ENCODE measurements at regions not wholly inside any gene's neighbourhood (a gene's known extent, or its start where the extent isn't known, plus 50 kb on each side); places are given as distances from the start of the nearest gene placed in this dataset.
"Not testable (repeated sequence)": the region's sequence is repeated elsewhere in the genome, so short reads cannot be mapped to it uniquely, and the experiment has no call there.

- DNase-seq: no peak
Measured at GRCh38 chr3:159669766-159670165, 318.9 kb upstream of the IL12A start.

DNA sequence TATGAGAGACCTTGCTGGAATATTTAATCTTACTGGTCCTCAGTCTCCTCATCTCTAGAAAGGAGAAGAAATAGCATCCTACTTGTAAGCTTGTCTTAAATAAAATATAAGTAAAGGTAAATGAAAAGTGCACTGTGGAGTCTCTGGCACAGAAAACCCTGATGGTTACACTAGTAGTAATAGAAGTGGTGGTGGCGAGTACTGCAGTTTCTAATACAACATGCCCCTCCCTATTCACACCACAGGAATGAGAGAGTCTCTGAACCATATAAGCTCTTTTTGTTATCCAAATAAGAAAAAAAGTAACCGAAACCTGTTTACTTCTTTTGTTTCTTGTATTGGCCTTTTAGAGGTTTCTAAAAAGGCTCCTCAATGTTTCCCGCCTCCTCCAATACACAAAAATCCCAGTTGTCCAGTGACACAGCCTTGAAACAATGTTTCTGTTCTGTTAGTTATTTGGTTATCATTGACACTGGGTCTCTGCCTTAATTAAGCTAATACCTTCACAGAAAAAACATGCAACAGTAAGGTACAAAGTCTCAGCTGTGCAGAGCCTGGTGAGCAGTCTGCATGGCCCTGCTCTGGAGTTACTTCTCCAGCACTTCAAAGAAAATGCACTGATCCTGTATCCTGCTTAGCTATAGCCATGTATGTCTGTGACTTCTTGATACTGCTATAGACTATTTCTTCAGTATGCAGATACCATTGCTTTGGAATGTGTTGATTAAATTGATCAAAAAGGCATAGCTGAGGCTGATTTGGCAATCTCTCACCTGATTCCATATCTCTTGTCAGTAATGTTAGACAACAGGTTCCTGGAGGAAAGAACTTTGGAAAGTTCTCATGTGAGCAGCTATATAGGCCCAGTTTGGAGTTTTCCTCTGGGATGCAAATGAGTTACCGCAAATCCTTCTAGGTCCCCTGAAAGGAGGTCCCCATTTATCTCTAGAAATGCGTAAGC, 315.6 kb upstream of the IL12A start:
- no peak for DNase-seq

- no peak for DNase-seq
Measured at GRCh38 chr3:159674583-159674982, 314.1 kb upstream of the IL12A start.

DNA sequence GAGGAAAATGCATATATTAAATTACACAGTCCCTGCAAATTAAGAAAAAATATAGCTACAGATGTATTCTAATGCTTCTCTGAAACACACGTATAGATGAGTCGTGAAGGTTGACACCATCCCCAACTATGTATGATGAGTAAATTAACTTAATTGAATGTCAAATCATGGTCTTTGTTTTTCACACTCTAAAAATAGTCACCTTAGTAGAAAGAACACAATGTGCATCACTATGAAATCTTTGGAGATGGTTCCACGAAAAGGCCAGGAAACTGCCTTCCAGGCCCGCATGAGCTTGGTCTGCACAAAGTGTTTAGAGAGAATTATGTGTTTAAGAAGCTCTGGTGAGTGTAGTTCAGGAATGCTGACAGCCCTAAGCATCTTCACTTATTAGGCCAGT, 313.4 kb upstream of the IL12A start:
- DNase-seq: no peak

DNA sequence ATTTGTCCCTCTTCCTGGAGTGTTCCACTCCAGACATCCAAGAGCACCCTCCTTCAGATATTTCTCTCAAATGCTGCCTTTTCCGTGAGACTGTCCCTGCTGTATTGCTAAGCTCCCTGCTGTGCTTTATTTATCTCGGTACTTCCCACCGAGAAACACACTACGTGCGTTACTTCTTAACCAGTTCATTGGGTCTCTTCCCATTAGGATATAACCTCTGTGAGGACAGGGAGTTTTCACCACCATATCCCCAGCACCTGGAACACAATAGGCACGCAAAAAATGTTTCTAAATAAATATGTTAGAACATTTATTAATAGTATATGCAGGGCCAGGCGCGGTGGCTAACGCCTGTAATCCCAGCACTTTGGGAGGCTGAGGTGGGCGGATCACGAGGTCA, 308.7 kb upstream of the IL12A start:
- no peak for DNase-seq

DNA sequence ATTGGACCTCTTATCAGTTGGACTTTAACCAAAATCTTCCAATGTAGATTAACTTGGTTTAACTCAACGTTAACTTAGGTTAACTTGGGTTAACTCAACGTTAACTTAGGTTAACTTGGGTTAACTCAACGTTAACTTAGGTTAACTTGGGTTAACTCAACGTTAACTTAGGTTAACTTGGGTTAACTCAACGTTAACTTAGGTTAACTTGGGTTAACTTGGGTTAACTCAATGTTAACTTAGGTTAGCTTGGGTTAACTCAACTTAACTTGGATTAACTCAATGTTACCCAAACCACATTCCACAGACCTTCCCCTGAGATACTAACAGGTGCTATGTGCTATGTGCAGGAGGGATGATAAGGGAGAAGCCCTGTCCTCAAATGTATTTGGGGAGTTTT, 306.9 kb upstream of the IL12A start:
- not testable (repeated sequence) for DNase-seq

DNA sequence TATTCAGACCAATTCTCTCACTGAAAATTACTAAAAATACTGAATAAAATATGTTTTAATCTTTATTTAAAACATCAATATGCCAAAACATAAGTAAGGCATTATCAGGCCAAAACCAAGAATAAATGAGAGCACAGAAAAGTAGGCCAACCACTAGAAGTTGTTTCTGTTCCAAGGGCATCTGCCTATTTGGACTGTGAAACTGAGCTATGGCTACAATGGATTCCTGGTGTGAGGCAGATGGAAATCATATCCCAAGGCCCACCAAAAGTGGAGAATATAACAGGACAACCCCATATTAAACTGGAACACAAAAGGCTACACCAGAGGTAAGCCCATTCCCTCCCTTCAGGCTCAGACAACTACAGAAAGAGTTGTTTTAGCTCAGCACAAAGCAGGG, 302.8 kb upstream of the IL12A start:
- DNase-seq: no peak

DNA sequence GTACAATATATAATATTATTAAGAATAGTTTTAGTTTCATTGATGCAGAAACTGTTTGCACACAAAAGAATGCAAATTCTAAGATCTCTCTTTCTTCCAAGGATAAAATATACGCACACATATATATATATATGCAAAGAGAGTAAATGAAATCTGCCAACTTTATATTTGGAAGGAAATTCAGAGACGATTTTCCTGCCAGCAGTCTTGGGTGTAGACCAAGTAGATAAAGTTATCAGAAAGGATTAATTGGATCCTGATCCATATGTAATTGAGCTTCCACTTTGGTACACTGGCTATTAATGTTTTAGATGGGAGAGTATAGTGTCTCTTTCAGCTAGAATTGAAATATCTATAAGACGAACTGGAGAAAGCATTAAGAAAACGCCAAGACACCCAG, 295.4 kb upstream of the IL12A start:
- no peak for DNase-seq

DNA sequence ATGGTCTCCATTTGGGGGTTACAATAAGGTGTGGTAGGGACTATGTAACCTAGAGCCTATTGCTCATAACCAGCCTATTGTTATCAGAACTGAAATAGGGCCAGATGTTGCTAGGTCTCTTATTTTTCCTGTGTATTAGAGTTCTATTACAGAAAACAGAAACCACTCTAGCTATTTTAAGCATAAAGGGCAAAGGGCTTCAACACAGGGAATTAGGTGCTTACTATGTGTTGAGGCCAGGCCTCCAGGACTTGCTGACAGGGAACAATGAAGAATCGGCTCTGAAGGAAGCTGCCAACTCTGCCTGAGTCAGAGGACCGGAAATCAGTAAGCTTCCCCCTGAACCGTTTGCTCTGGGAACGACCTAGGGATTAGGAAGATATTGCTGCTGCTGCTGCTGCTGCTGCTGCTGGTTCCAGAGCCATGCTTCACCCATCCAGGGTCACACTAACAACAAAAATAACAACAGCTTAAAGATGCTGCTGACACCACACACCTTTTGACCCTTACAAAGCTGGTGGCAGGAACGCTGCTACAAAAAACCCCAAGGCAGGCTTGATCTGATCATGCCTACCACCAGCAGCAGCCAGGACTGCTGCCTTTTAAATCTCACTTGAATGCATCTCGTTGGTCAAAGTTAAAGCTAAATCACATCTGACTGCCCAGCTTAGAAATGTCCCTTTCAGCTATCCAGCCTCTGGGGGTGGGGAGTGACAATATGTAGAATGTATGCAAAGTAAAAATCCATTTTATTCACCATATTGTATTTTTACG, 276.9 kb upstream of the IL12A start:
- DNase-seq: no peak

- no peak for DNase-seq
Measured at GRCh38 chr3:159721324-159721723, 267.3 kb upstream of the IL12A start.

DNA sequence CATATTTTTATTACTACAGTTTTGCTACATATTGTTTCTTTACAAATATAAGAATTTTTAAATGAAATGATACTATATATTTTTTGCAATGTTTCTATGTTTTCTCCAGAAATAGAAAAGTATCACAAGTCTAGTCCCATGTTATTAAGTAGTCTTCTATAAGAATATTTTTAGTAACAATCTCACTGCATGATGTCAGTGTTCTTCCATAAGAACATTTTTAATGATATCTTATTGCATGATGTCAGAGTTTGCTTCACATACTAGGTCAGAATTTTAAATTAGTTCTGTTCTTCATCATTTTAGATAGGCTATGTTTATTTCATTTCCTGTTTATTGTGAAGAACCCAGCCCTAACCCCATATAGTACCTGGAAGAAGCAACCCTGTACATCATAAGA, 265.3 kb upstream of the IL12A start:
- no peak for DNase-seq

DNA sequence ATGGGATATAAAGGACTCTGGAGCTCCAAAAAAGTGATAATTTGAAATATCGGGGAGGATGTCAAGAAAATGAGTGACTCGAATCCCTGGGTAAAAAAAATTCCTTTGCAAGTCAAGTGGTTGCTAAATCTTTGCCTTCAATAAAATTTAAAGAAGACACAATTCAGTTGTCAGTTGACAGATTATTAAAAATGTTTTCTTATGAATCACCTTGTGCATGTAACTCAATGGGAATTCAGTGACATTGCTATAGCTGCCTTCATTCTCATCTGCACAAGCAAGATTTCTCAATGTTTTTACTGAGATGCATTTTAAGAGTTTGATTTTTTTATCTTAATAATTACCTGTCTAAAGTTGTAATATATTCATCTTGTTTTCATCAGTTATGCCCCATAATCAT, 264.0 kb upstream of the IL12A start:
- DNase-seq: no peak

- no peak for DNase-seq
Measured at GRCh38 chr3:159726231-159726964, 262.2 kb upstream of the IL12A start.

GRCh38 chr3:159727506-159727905, 261.1 kb upstream of the IL12A start:
- no peak for DNase-seq

GRCh38 chr3:159731254-159731653, 257.4 kb upstream of the IL12A start:
- DNase-seq: no peak

DNA sequence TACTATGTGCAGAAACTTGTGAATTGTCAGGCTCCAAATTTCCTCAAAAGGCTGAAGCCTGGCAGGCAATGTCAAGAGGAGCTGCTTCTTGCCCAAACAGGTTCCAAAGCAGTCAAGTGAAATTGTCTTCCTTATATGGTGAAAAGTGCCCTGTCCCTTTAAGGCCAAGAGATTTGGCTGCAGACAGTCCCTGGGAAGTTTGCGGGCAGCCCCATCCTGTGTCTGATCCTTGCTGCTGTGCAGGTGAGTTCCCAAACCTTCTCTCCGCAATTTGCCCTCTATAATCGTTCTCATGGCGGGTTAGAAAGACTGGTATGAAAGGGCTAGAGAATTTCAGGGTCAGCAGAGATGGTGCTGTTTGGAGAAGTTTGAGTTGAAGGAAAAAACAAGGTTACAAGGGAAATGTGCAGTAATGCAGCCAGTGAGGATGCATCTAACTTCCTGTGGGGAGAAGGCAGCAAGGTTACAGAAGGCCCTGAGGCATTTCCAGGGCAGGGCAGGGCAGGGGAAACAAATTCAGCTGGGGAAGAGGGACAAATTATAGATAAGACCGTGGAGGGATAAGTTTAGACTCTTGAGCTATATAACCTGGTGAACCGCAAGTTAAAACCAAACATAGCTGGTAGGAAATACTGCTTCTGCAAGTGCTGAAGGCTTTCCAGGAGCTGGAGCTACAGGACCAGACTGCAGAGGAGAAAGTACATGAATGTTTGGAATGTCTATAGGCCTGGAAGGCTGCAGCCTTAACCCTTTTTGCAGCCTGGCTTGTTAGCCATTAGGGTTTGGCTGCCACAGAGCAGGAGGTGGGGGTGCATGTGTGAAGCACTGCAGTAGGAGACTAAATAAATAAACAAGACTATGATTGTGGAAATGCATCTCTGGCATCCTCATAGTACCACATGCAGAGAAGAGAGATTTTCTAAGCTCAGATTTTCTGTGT, 256.2 kb upstream of the IL12A start:
- no peak for DNase-seq

DNA sequence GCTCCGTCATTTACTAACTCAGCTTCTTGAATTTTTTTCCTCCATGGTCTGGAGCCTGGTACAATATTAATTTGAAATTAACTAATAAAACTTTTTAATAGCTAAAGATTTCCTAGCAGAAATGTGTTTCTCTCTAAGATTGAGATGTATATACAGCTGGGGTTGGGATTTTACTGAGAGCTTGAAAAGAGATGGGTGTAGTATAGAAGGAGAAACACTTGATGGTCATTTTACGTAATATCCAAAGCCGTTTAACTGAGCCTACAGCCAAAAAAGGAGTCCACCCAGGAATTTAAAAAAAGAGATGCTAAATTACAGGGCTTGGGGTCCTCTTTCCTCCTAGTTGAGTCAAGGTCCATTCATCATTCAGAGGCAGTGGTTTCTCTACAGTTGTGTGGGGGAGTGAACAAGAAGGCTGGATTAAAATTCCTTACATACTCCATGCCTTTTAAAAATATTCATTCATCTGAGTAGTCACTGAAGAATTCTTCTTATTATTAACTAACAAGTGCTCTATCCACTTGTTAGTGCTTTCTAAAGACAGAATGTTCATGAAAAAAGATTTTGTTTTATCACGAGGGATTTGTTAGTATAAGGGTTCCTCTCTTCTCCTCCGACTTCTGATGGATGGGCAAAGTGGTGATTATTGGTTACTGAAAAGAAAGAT, 255.3 kb upstream of the IL12A start:
- no peak for DNase-seq

DNA sequence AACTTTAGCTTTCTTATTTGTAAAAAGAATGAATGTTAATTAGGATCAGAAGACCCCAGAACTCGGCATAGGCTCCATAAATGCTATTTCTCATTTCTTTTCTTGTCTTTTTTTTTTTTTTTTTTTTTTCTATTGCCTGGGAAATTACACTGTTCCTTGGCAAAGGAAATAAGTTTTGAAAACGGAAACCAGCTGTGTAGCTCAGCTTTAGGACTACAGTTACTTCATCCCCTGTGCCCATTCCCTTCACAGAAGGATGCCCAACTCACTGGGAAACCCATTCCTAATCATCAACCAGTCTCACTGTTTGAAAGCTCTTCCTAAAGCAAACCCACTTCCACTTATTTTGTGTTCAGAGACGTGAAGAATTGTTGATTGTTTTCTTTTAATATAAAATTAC, 254.0 kb upstream of the IL12A start:
- no peak for DNase-seq

GRCh38 chr3:159739166-159739565, 249.5 kb upstream of the IL12A start:
- no peak for DNase-seq

DNA sequence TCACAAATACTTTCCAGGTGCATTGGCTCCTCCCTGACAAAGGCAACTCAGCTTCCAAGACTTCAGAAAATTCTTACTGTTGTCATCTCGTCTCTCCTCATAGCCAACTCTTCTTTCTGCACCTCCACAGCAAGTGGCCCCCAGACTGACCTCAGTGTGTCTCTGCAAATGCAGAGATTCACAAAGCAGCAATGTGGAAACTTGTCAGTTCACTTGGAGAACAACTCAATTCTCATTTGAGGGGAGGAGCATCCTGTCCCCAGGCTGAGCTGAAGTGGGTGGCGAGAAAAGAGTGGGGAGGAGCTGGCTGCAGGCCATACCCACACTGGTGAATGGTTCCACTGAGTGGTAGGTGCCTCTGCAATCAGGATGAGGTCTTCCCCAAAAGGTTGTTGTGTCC, 248.7 kb upstream of the IL12A start:
- no peak for DNase-seq

DNA sequence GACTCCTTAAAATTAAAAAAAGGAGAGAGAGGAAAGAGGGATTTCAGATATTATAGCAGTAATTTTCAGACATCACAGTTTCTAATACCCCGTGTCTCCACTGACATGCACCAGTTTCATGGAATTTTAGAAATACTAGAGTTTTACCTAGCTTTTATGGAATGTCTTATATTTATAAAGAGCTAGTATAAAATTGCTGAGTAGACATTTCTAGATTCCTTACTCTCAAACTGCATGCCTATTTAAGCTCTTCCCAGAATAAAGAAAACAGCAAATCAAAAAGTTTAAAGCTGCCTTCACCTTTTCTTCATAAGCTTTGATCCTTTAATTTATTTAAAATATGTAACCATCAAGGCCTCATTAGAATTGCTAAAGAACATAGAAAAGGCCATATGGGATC, 247.4 kb upstream of the IL12A start:
- DNase-seq: no peak

- DNase-seq: no peak
Measured at GRCh38 chr3:159748425-159748824, 240.2 kb upstream of the IL12A start.

Data from activated CD8-positive, alpha-beta memory T cell treated with anti-CD3 and anti-CD28 coated beads, Interleukin-2, amount 50 U/mL, for 48 hours (primary cell).